T-helper 2 cell treated with Interferon-gamma antibody and Interleukin-4, amounts not matched to agents 5 μg/mL and 100 μg/mL, for 36 hours (primary cell): ENCODE measurements at regions not wholly inside any gene's neighbourhood (a gene's known extent, or its start where the extent isn't known, plus 50 kb on each side); places are given as distances from the start of the nearest gene placed in this dataset.
"Not testable (repeated sequence)": the region's sequence is repeated elsewhere in the genome, so short reads cannot be mapped to it uniquely, and the experiment has no call there.

ENCODE experiments used
- DNase-seq: peaks from one replicate; pipeline ENCODE4 v3.0.0; 2021; ENCODE audit warnings: low spot score
- H3K27ac Mint-ChIP-seq: one replicate; pipeline ENCODE4 v1.8.0; 2021; ENCODE audit warnings: mild to moderate bottlenecking, mixed read lengths
- H3K27me3 Mint-ChIP-seq: one replicate; pipeline ENCODE4 v1.8.0; 2021; ENCODE audit warnings: low read depth, mixed read lengths
- H3K36me3 Mint-ChIP-seq: one replicate; pipeline ENCODE4 v1.8.0; 2021; ENCODE audit warnings: low read depth, mixed read lengths
- H3K4me1 Mint-ChIP-seq: one replicate; pipeline ENCODE4 v1.8.0; 2021; ENCODE audit warnings: low read depth, mixed read lengths
- H3K4me3 Mint-ChIP-seq: one replicate; pipeline ENCODE4 v1.8.0; 2022; ENCODE audit warnings: mild to moderate bottlenecking, moderate library complexity, mixed read lengths
- H3K9me3 Mint-ChIP-seq: one replicate; pipeline ENCODE4 v1.8.0; 2021; ENCODE audit warnings: mixed read lengths

- Mint-ChIP-seq H3K9me3 (peaks cover 3% of the 10 kb centered on the region), H3K4me3 (no peak overlapping the region), H3K27ac (no peak overlapping the region), H3K36me3 (no peaks in the 10 kb centered on the region), H3K27me3 (peaks cover 5% of the 10 kb centered on the region), H3K4me1 (peaks cover 7% of the 10 kb centered on the region)
- DNase-seq = no peak
Observed at GRCh38 chr3:196147116-196147515, 64.1 kb downstream of the ZDHHC19 start.

GRCh38 chr3:196145468-196146262 is 63.8 kb upstream of the TFRC start:
- no peak overlapping the region for H3K27ac Mint-ChIP-seq
- no peak for DNase-seq
- no peak overlapping the region for H3K4me3 Mint-ChIP-seq
- peaks cover 5% of the 10 kb centered on the region for H3K27me3 Mint-ChIP-seq
- H3K36me3 Mint-ChIP-seq = no peaks in the 10 kb centered on the region
- peaks cover 10% of the 10 kb centered on the region for H3K4me1 Mint-ChIP-seq
- peaks cover 3% of the 10 kb centered on the region for H3K9me3 Mint-ChIP-seq

- H3K9me3 Mint-ChIP-seq = no peaks in the 10 kb centered on the region
- no peak overlapping the region for H3K27ac Mint-ChIP-seq
- H3K36me3 Mint-ChIP-seq = no peaks in the 10 kb centered on the region
- peaks cover 10% of the 10 kb centered on the region for H3K4me1 Mint-ChIP-seq
- no peak for DNase-seq
- H3K4me3 Mint-ChIP-seq = no peak overlapping the region
- peaks cover 5% of the 10 kb centered on the region for H3K27me3 Mint-ChIP-seq
Observed at GRCh38 chr3:196144383-196145105, 62.7 kb upstream of the TFRC start.

GRCh38 chr3:196143708-196144382 is 62.0 kb upstream of the TFRC start:
- H3K27ac Mint-ChIP-seq = no peak overlapping the region

GRCh38 chr3:196142202-196142956 is 60.5 kb upstream of the TFRC start:
- H3K27me3 Mint-ChIP-seq = peaks cover 5% of the 10 kb centered on the region
- H3K9me3 Mint-ChIP-seq = no peaks in the 10 kb centered on the region
- peaks cover 12% of the 10 kb centered on the region for H3K4me1 Mint-ChIP-seq
- H3K4me3 Mint-ChIP-seq = no peak overlapping the region
- no peak for DNase-seq
- H3K27ac Mint-ChIP-seq = no peak overlapping the region
- H3K36me3 Mint-ChIP-seq = no peaks in the 10 kb centered on the region

More at GRCh38 chr3:196143708-196144382, 62.0 kb upstream of the TFRC start:
- no peak for DNase-seq
- H3K36me3 Mint-ChIP-seq = no peaks in the 10 kb centered on the region
- H3K9me3 Mint-ChIP-seq = no peaks in the 10 kb centered on the region
- H3K27me3 Mint-ChIP-seq = peaks cover 5% of the 10 kb centered on the region
- no peak overlapping the region for H3K4me3 Mint-ChIP-seq
- peaks cover 10% of the 10 kb centered on the region for H3K4me1 Mint-ChIP-seq

- Mint-ChIP-seq H3K27me3 (peaks cover 5% of the 10 kb centered on the region), H3K4me1 (peaks cover 13% of the 10 kb centered on the region), H3K9me3 (no peaks in the 10 kb centered on the region), H3K36me3 (no peaks in the 10 kb centered on the region), H3K27ac (peak overlapping the region; percentile 66), H3K4me3 (no peak overlapping the region)
- DNase-seq = no peak
Observed at GRCh38 chr3:196141866-196142201, 59.9 kb upstream of the TFRC start.

- Mint-ChIP-seq H3K36me3 (no peaks in the 10 kb centered on the region), H3K4me3 (no peak overlapping the region), H3K4me1 (peaks cover 17% of the 10 kb centered on the region), H3K27ac (peak overlapping the region; percentile 66), H3K27me3 (peaks cover 5% of the 10 kb centered on the region), H3K9me3 (no peaks in the 10 kb centered on the region)
- no peak for DNase-seq
Observed at GRCh38 chr3:196141052-196141865, 59.4 kb upstream of the TFRC start.

- Mint-ChIP-seq H3K9me3 (no peaks in the 10 kb centered on the region), H3K36me3 (no peaks in the 10 kb centered on the region), H3K4me3 (no peak overlapping the region), H3K27me3 (peaks cover 5% of the 10 kb centered on the region), H3K4me1 (peaks cover 18% of the 10 kb centered on the region), H3K27ac (no peak overlapping the region)
- DNase-seq = no peak
Observed at GRCh38 chr3:196140224-196140623, 58.3 kb upstream of the TFRC start.

- Mint-ChIP-seq H3K27me3 (peaks cover 3% of the 10 kb centered on the region), H3K9me3 (no peaks in the 10 kb centered on the region), H3K36me3 (no peaks in the 10 kb centered on the region), H3K27ac (no peak overlapping the region), H3K4me1 (peaks cover 18% of the 10 kb centered on the region), H3K4me3 (no peak overlapping the region)
- no peak for DNase-seq
Observed at GRCh38 chr3:196139281-196139680, 57.4 kb upstream of the TFRC start.

GRCh38 chr3:196138482-196139254 is 56.8 kb upstream of the TFRC start:
- DNase-seq = no peak
- Mint-ChIP-seq H3K4me1 (peaks cover 18% of the 10 kb centered on the region), H3K36me3 (no peaks in the 10 kb centered on the region), H3K9me3 (no peaks in the 10 kb centered on the region), H3K27me3 (no peaks in the 10 kb centered on the region), H3K4me3 (no peak overlapping the region), H3K27ac (no peak overlapping the region)

- not testable (repeated sequence) for H3K4me3 Mint-ChIP-seq, DNase-seq, H3K27ac Mint-ChIP-seq, H3K27me3 Mint-ChIP-seq, H3K36me3 Mint-ChIP-seq, H3K9me3 Mint-ChIP-seq
- peaks cover 11% of the 10 kb centered on the region for H3K4me1 Mint-ChIP-seq
Observed at GRCh38 chr3:196136640-196136989, 54.7 kb upstream of the TFRC start.

- Mint-ChIP-seq H3K9me3 (no peaks in the 10 kb centered on the region), H3K36me3 (no peaks in the 10 kb centered on the region), H3K4me3 (no peak overlapping the region), H3K27ac (no peak overlapping the region), H3K27me3 (no peaks in the 10 kb centered on the region), H3K4me1 (peaks cover 8% of the 10 kb centered on the region)
- DNase-seq = no peak
Observed at GRCh38 chr3:196135693-196136639, 54.1 kb upstream of the TFRC start.
